Lower lobe of right lung (tissue), 2 donors: ENCODE measurements at regions not wholly inside any gene's neighbourhood (a gene's known extent, or its start where the extent isn't known, plus 50 kb on each side); places are given as distances from the start of the nearest gene placed in this dataset.

ENCODE experiments used
- ATAC-seq, 2 donors: fragments of 200-7000 bp; cut with Tn5 transposase; one replicate each; pipeline ENCODE4 v1.9.1; 2020 to 2022; ENCODE audit warnings: mild to moderate bottlenecking in 2 of 2, moderate library complexity in 2 of 2
- DNase-seq: peaks from one replicate; pipeline ENCODE4 v3.0.0-alpha.2; 2020
- H3K27ac ChIP-seq: fragments of 200-600 bp; one replicate; pipeline ENCODE4 v1.8.0; 2022
- H3K27me3 ChIP-seq: fragments of 200-600 bp; one replicate; pipeline ENCODE4 v1.8.0; 2022; ENCODE audit warnings: low read depth
- H3K36me3 ChIP-seq: fragments of 200-600 bp; one replicate; pipeline ENCODE4 v1.8.0; 2022; ENCODE audit warnings: mild to moderate bottlenecking
- H3K4me1 ChIP-seq: fragments of 200-600 bp; one replicate; pipeline ENCODE4 v1.8.0; 2022
- H3K4me3 ChIP-seq: fragments of 200-600 bp; one replicate; pipeline ENCODE4 v1.8.0; 2022; ENCODE audit warnings: mild to moderate bottlenecking
- H3K9me3 ChIP-seq: fragments of 200-600 bp; one replicate; pipeline ENCODE4 v1.8.0; 2022
- intact Hi-C: fragments of 100-400 bp; cut with DNase I; formaldehyde crosslinking; loops from one replicate; pipeline ENCODE4 v1.11.0; 2022
- TF ChIP-seq, protein P1 (sequence below): fragments of 200-600 bp; IDR thresholded peaks from one replicate; pipeline ENCODE4 v1.8.0; 2022; ENCODE audit warnings: antibody characterized with exemption, mild to moderate bottlenecking
- donor health status: DM: no; HTN: yes; CAD: no; lungs with severe emphysema.

GRCh38 chr4:137774501-137774900, 242.2 kb upstream of the PCDH18 start:
- H3K4me3 ChIP-seq: no peak overlapping the region
- H3K4me1 ChIP-seq: no peaks in the 10 kb centered on the region
- H3K36me3 ChIP-seq: no peaks in the 10 kb centered on the region
- H3K27me3 ChIP-seq: no peaks in the 10 kb centered on the region
- ATAC-seq: no peak
- no peaks in the 10 kb centered on the region for H3K9me3 ChIP-seq
- H3K27ac ChIP-seq: no peak overlapping the region
- TF ChIP-seq, protein P1, sequence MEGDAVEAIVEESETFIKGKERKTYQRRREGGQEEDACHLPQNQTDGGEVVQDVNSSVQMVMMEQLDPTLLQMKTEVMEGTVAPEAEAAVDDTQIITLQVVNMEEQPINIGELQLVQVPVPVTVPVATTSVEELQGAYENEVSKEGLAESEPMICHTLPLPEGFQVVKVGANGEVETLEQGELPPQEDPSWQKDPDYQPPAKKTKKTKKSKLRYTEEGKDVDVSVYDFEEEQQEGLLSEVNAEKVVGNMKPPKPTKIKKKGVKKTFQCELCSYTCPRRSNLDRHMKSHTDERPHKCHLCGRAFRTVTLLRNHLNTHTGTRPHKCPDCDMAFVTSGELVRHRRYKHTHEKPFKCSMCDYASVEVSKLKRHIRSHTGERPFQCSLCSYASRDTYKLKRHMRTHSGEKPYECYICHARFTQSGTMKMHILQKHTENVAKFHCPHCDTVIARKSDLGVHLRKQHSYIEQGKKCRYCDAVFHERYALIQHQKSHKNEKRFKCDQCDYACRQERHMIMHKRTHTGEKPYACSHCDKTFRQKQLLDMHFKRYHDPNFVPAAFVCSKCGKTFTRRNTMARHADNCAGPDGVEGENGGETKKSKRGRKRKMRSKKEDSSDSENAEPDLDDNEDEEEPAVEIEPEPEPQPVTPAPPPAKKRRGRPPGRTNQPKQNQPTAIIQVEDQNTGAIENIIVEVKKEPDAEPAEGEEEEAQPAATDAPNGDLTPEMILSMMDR: no peak
- intact Hi-C loops: no loop called here
- no peak for DNase-seq

DNA sequence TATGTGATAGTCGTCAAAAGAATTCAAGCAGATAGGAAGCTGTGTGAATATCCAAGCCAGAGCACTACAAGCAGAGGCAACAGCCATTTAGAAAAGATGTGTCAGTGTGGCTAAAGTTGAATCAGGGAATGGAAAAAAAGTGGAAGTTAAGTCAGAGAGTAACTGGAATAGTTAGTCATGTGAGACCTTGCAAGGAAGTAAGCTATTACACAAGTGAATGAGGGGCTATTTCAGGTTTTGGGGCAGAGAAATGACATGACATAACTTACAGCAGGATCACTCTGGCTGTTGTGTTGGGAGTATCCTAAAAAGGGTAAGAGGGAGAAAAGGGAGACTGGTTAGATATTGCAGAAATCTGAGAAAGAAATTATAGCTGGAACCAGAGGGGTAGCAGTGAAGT, 236.6 kb upstream of the PCDH18 start:
- H3K4me3 ChIP-seq: no peak overlapping the region
- ATAC-seq (no peak), DNase-seq (no peak)
- no peaks in the 10 kb centered on the region for H3K27me3 ChIP-seq
- H3K36me3 ChIP-seq: no peaks in the 10 kb centered on the region
- no peaks in the 10 kb centered on the region for H3K9me3 ChIP-seq
- no peaks in the 10 kb centered on the region for H3K4me1 ChIP-seq
- intact Hi-C loops: no loop called here
- TF ChIP-seq, protein P1: no peak
- H3K27ac ChIP-seq: no peak overlapping the region

DNA sequence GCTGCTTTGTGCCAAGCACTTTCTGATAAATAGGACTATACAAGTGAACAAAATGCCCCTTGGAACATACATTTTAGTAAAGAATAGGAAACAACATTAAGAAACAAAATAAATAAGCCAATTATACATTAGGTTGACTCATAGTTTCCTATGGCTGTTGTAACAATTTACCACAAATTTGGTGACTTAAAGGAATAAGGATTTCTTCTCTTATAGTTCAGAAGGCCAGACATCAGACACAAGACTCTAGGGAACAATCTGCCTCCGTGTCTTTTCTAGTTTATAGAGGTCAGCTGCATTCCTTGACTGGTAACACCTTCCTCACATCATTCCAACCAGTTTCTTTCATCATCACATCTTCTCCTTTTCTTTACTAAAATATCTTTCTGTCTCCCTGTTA, 235.9 kb upstream of the PCDH18 start:
- DNase-seq: no peak
- H3K27me3 ChIP-seq: no peaks in the 10 kb centered on the region
- no peak overlapping the region for H3K4me3 ChIP-seq
- intact Hi-C loops: no loop called here
- H3K4me1 ChIP-seq: no peaks in the 10 kb centered on the region
- no peaks in the 10 kb centered on the region for H3K9me3 ChIP-seq
- H3K36me3 ChIP-seq: no peaks in the 10 kb centered on the region
- ATAC-seq: no peak
- no peak overlapping the region for H3K27ac ChIP-seq
- TF ChIP-seq, protein P1: no peak

- TF ChIP-seq, protein P1: no peak
- no peaks in the 10 kb centered on the region for H3K9me3 ChIP-seq
- H3K4me1 ChIP-seq: no peaks in the 10 kb centered on the region
- no peak overlapping the region for H3K4me3 ChIP-seq
- H3K27me3 ChIP-seq: no peaks in the 10 kb centered on the region
- no peak for ATAC-seq
- DNase-seq: no peak
- H3K27ac ChIP-seq: no peak overlapping the region
- intact Hi-C loops: no loop called here
- no peaks in the 10 kb centered on the region for H3K36me3 ChIP-seq
These were observed 230.3 kb upstream of the PCDH18 start for GRCh38 chr4:137762591-137762990.

- TF ChIP-seq, protein P1: no peak
- DNase-seq: no peak
- Histone ChIP-seq H3K4me1 (no peaks in the 10 kb centered on the region), H3K27me3 (no peaks in the 10 kb centered on the region), H3K4me3 (no peak overlapping the region), H3K36me3 (no peaks in the 10 kb centered on the region), H3K9me3 (no peaks in the 10 kb centered on the region), H3K27ac (no peak overlapping the region)
- no peak for ATAC-seq
- intact Hi-C loops: no loop called here
These were observed 222.6 kb upstream of the PCDH18 start for GRCh38 chr4:137754652-137755471.
